Superior temporal gyrus (tissue), 1 donor: ENCODE measurements at regions not wholly inside any gene's neighbourhood (a gene's known extent, or its start where the extent isn't known, plus 50 kb on each side); places are given as distances from the start of the nearest gene placed in this dataset.
"Not testable (repeated sequence)": the region's sequence is repeated elsewhere in the genome, so short reads cannot be mapped to it uniquely, and the experiment has no call there.

Experiments
- DNase-seq: peaks from one replicate; pipeline ENCODE4 v3.0.0-alpha.2; 2016; ENCODE audit errors: extremely low spot score

- no peak for DNase-seq
These were observed 174.9 kb downstream of the ETAA1 start for GRCh38 chr2:67571785-67572718.

GRCh38 chr2:67572721-67573435, 175.7 kb downstream of the ETAA1 start:
- DNase-seq = no peak

DNA sequence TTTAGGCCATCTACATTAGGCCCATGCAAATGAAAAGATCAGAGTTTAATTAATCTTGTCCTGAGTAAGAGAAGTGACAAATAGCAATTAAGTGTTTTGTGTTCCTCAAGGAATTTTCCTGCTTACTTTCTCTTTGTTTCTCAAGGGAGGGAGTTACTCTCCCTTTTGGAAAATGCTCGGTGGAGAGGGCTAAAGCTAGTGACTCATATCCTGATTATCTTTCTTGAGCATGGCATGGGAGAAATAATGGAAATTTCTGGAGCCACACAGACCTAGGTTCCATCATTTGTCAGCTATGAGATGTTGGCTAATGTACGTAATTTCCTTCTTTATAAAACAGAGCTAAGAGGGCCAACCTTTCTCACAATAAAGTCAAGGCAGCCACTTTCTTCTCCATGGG, 177.1 kb downstream of the ETAA1 start:
- DNase-seq = no peak

DNA sequence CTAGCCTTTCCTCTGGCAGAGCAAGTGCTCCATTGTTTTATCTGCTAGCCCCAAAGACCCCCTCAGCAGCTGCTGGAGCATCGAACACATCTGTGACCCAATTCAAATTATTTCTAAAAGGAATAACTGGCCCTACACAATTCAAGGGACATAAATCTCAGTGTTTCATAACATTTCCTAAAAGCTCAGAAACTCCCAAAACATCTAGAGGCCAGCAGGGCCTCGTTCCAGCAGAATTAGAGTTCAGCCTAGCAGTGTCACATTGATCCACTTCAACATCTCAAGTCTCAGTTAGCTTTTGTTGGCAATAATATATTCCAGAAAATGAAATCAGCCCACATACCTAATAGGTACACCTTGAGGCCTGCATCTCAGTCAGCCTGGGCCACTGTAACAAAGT, 179.1 kb downstream of the ETAA1 start:
- DNase-seq = no peak

GRCh38 chr2:67576991-67577390, 179.9 kb downstream of the ETAA1 start:
- DNase-seq = no peak

DNA sequence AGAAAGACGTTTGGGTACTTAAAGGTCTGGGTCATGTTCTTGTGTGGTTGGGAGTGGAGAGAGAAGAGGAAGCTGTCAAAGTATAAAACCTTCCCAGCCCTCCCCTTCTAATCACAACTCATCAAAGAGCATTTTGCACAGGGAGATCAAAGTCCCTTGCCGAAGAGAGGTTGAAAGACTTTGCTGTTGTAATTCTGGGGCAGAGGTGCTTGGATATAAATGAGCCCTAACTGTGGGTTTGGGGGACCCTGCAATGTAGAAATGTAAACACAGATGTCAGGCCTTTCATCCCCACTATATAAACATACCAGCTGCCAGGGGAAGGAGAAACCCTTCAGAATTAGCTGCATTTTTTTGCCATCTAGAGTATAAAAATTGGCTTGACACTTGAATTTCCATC, 182.1 kb downstream of the ETAA1 start:
- no peak for DNase-seq

- DNase-seq = no peak
These were observed 182.7 kb downstream of the ETAA1 start for GRCh38 chr2:67579806-67580205.

- no peak for DNase-seq
These were observed 184.6 kb downstream of the ETAA1 start for GRCh38 chr2:67581751-67582150.

GRCh38 chr2:67583185-67583584, 186.1 kb downstream of the ETAA1 start:
- no peak for DNase-seq

DNA sequence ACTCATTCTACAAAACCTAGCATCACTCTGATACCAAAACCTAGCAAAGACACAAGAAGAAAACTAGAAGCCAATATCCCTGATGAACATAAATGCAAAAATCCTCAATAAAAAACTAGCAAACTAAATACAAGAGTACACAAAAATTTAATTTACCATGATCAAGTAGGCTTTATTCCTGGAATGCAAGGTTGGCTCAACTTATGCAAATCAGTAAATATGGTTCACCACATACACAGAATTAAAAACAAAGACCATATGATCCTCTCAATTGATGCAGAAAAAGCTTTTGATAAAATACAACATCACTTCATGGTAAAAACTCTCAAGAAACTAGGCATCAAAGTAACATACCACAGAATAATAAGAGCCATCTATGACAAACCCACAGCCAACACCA, 188.3 kb downstream of the ETAA1 start:
- no peak for DNase-seq

- not testable (repeated sequence) for DNase-seq
These were observed 192.0 kb downstream of the ETAA1 start for GRCh38 chr2:67589121-67589520.

DNA sequence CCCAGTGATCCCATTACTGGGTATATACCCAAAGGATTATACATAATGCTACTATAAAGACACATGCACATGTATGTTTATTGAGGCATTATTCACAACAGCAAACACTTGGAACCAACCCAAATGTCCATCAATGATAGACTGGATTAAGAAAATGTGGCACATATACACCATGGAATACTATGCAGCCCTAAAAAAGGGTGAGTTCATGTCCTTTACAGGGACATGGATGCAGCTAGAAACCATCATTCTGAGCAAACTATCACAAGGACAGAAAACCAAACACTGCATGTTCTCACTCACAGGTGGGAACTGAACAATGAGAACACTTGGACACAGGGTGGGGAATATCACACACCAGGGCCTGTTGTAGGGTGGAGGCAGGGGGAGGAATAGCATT, 197.4 kb downstream of the ETAA1 start:
- DNase-seq = not testable (repeated sequence)

DNA sequence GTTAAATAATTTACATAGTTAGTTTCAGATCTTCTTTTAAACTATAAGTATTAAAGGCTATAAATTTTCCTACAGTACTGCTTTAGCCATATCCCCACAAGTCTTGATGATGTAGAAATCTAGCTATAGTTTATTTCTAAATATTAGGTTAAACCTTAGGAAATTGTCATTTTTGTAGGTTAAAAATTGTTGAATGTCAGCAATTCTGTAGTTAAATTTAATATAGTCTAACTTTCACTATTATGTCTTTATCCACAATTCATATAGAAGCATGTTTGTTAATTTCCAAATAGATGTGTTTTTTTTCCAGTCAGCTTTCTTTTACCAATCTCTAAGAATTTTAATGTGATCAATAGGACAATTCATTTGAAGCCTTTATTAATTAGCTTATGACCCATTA, 199.7 kb downstream of the ETAA1 start:
- DNase-seq = no peak

- no peak for DNase-seq
These were observed 202.4 kb downstream of the ETAA1 start for GRCh38 chr2:67599561-67599960.

DNA sequence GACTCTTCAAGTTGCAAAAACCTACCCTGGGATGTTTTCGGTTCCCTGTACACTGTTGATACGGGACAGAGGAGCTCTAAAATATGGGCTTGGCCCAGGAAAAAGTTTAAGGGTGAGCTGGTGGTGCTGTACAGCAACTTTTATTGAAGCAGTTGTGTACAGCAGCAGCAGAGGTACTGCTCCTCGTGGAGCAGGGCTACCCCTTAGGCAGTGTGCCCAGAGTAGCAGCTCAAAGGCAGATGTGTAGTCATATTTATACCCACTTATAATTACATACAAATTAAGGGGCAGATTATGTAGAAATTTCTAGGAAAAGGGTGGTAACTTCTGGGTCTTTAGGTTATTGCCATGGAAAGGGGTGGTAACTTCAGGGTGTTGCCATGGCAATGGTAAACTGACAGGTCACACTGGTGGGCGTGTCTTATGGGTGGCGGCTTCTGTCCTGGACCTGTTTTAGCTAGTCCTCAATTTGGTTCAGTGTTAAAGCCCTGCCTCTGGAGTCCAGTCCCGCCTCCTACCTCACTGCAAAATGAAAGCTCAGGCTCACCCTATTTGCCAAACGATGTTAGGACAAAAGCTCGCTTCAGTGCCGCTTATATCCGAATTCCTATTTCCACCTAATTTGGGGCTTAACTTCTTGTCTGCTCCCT, 203.2 kb downstream of the ETAA1 start:
- no peak for DNase-seq

- no peak for DNase-seq
These were observed 203.8 kb downstream of the ETAA1 start for GRCh38 chr2:67600946-67601345.

- DNase-seq = no peak
These were observed 207.2 kb downstream of the ETAA1 start for GRCh38 chr2:67604360-67604759.

GRCh38 chr2:67612576-67613042, 215.5 kb downstream of the ETAA1 start:
- DNase-seq = no peak

DNA sequence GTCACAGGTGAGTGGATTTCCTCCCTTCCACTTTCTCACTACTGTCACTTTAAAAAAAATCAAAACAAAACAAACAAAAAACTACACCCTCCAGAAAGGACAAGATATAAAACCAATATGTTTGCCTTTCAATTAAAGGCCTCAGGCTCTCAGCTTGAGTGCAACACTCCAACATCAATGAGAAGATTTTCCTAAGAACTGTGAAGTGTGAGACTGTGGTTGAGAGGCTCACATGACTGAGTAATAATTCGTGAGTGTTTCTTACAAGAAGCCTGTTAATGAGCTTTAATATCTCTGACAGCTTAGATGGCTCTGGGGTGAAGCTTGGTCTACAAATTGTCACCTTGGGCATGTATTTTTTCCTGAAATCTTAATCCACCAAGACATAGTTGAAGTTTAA, 216.1 kb downstream of the ETAA1 start:
- DNase-seq = no peak

- DNase-seq = no peak
These were observed 217.3 kb downstream of the ETAA1 start for GRCh38 chr2:67614454-67614853.

DNA sequence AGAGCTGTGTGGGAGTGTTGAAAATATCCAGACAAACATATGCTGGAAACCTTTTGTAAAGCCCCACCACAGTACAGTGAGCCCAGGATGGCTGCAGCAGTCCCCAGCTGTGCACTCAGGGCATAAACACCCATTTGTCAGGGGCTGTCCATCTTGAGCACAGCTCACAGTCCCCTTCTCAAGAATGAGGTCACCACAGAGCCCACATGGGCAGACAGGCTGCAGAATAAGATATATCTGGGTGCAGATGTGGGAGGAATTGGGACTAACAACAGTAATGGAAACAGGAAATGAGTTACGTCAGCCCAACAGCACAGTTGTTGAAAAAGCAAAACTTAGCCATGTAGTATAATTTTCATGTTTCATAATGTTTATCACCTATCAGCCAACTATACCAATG, 219.6 kb downstream of the ETAA1 start:
- no peak for DNase-seq

DNA sequence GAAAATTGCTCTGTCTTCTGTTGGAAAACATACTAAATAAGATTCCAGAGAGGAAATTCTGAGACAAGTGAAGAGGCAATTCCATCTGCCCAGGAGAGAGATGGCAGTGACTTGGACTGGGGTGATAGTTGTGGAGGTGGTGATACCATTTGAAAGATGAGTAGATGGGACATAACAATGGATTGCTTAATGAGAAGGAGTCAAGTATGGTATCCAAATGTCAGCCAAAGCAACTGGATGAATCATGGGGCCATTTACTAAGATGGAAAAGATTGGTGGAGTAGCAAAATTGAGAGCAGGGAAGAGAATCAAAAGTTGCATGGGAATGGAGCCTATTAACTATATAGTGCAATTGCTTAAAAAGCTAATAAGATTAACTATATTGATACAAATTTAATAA, 222.1 kb downstream of the ETAA1 start:
- DNase-seq = no peak
